Breast epithelium (tissue), 4 donors: ENCODE measurements at regions not wholly inside any gene's neighbourhood (a gene's known extent, or its start where the extent isn't known, plus 50 kb on each side); places are given as distances from the start of the nearest gene placed in this dataset.

Source experiments
- DNase-seq, 2 donors: peaks; one replicate each; pipeline ENCODE4 v3.0.0-alpha.2; 2019; ENCODE audit warnings: low spot score in 2 of 2
- H3K27ac ChIP-seq, 2 donors: fragments of 200-600 bp; sonication (generic) in 1 of 2; one replicate each; pipeline ENCODE4 v1.5.1; 2016 to 2019; ENCODE audit warnings: mild to moderate bottlenecking in 1 of 2
- H3K27me3 ChIP-seq, 2 donors: fragments of 200-600 bp; sonication (generic) in 1 of 2; one replicate each; pipeline versions ENCODE4 v1.5.1 to v1.6.0; 2017 to 2019; ENCODE audit warnings: control low read depth in 1 of 2, mild to moderate bottlenecking in 1 of 2
- H3K36me3 ChIP-seq: fragments of 200-600 bp; one replicate; pipeline ENCODE4 v1.5.1; 2019
- H3K4me1 ChIP-seq, 2 donors: fragments of 200-600 bp; sonication (generic); one replicate each; pipeline ENCODE4 v1.5.1; 2016 to 2019; ENCODE audit warnings: control low read depth in 1 of 2
- H3K4me3 ChIP-seq, 3 donors: fragments of 200-600 bp; sonication (generic); 1 replicate in 2 of 3; 2 replicates in 1 of 3; pipeline ENCODE4 v1.5.1; 2016 to 2019; ENCODE audit warnings: mild to moderate bottlenecking in 3 of 3, moderate library complexity in 2 of 3
- H3K9me3 ChIP-seq, 2 donors: fragments of 200-600 bp; sonication (generic) in 1 of 2; one replicate each; pipeline ENCODE4 v1.5.1; 2016 to 2019; ENCODE audit warnings: control low read depth in 1 of 2
- POLR2A ChIP-seq: fragments of 450-650 bp; IDR thresholded peaks from one replicate; pipeline ENCODE4 v1.6.1; 2016; ENCODE audit warnings: antibody characterized with exemption, mild to moderate bottlenecking, moderate library complexity
- POLR2AphosphoS5 ChIP-seq, 3 donors: sonication (generic); formaldehyde crosslinking; IDR thresholded peaks; one replicate each; pipeline ENCODE4 v1.6.1; 2017; ENCODE audit warnings: antibody characterized with exemption in 3 of 3
- intact Hi-C: fragments of 100-400 bp; cut with DNase I; formaldehyde crosslinking; loops from one replicate; pipeline ENCODE4 v1.15.1; 2023; ENCODE audit warnings: low total_unique reads
- TF ChIP-seq, protein P1 (sequence below), 3 donors: fragments of 450-650 bp; IDR thresholded peaks; one replicate each; pipeline ENCODE4 v1.5.1; 2016 to 2017; ENCODE audit warnings: antibody characterized with exemption in 3 of 3, mild to moderate bottlenecking in 3 of 3, moderate library complexity in 3 of 3

DNA sequence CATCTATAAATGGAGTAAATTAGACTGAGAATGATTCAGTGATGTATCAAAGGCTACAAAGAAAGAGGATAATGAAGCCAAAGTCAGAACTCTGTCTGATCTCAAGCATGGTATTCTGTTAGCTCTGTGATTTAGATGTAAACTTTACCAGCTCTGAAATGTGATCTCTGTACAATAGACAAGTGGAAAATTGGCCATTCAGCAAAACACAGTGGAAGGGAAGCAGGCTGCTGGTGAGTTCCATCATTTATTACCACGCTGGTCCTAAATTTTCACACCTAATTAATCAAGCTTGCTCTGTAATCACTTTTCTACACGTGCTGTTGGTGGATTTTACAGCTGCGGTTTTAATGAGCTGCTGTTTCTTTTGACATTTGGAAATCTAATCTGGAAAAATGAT is 145.1 kb upstream of the OPCML start:
- Histone ChIP-seq H3K4me3 (no peak overlapping the region), H3K4me1 (no peaks in the 10 kb centered on the region), H3K27me3 (peaks cover 0 to 18% of the 10 kb centered on the region in 2 donors), H3K27ac (no peak overlapping the region), H3K9me3 (no peaks in the 10 kb centered on the region), H3K36me3 (no peaks in the 10 kb centered on the region)
- TF ChIP-seq POLR2A = no peak
- TF ChIP-seq, protein P1, sequence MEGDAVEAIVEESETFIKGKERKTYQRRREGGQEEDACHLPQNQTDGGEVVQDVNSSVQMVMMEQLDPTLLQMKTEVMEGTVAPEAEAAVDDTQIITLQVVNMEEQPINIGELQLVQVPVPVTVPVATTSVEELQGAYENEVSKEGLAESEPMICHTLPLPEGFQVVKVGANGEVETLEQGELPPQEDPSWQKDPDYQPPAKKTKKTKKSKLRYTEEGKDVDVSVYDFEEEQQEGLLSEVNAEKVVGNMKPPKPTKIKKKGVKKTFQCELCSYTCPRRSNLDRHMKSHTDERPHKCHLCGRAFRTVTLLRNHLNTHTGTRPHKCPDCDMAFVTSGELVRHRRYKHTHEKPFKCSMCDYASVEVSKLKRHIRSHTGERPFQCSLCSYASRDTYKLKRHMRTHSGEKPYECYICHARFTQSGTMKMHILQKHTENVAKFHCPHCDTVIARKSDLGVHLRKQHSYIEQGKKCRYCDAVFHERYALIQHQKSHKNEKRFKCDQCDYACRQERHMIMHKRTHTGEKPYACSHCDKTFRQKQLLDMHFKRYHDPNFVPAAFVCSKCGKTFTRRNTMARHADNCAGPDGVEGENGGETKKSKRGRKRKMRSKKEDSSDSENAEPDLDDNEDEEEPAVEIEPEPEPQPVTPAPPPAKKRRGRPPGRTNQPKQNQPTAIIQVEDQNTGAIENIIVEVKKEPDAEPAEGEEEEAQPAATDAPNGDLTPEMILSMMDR (IDR thresholded peaks at IDR 0.05) = no peak
- no peak for TF ChIP-seq POLR2AphosphoS5 (IDR thresholded peaks at IDR 0.05)
- intact Hi-C loops = no loop called here
- DNase-seq = no peak

DNA sequence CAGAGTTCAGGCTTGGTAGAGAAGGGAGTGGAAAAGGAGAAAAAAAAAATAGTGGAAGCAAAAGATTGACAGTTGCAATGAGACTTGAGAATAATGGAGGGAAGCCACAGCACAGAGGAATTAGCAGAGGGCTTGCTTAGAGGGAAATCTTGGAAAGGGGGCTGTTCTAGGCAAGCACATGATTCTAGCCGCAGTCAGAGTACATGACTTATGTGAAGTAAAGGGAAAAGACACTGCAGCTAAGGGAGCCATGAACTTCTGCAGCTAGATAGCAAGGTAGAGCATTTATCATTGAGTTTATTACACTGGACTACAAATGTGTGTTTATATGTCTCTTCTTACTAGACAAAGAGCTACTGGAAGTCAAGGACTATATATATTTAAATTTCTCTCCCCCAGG is 144.0 kb upstream of the OPCML start:
- peaks cover 0 to 11% of the 10 kb centered on the region in 2 donors for H3K27me3 ChIP-seq
- no peaks in the 10 kb centered on the region for H3K4me1 ChIP-seq
- H3K27ac ChIP-seq = no peak overlapping the region
- intact Hi-C loops = no loop called here
- TF ChIP-seq POLR2AphosphoS5 (IDR thresholded peaks at IDR 0.05) (no peak), POLR2A (no peak)
- TF ChIP-seq, protein P1 (IDR thresholded peaks at IDR 0.05) = no peak
- H3K9me3 ChIP-seq = no peaks in the 10 kb centered on the region
- no peak for DNase-seq
- no peaks in the 10 kb centered on the region for H3K36me3 ChIP-seq
- no peak overlapping the region for H3K4me3 ChIP-seq

DNA sequence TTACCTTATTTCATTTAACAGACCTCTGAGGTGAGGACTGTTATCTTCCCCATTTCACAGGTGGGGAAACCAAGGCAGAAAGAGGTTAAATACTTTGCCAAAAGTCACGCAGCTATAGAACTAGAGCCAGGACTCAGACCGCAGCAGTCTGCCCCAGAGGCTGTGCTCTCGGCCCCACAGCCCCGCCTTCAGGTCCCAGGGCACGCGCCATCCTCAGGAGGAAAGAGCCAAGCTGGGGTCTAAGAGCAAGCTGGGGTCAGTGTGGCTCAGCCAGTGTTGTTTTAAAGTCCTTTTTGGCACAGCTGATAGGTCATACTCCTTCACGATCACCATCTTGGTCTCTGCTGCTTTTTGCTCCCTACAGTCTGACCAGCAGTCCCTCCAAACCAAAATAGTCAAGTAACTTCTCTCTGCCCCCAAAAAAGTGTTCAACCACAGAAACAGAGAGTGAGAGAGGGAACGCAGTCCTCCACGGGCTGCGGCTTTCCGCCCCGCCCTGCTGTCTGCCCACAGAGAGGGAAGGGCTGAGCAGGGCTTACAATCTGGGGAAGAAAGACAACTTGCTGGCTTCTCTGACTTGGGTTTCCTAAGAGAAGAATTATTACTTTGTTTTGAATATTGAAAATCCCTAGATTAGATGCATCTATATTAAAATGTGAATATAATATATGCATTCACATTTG is 137.2 kb upstream of the OPCML start:
- Histone ChIP-seq H3K27me3 (peaks cover 0 to 5% of the 10 kb centered on the region in 2 donors), H3K9me3 (no peaks in the 10 kb centered on the region), H3K4me3 (no peak overlapping the region), H3K36me3 (no peaks in the 10 kb centered on the region), H3K27ac (no peak overlapping the region), H3K4me1 (no peaks in the 10 kb centered on the region)
- intact Hi-C loops = no loop called here
- DNase-seq = no peak
- TF ChIP-seq, protein P1 (IDR thresholded peaks at IDR 0.05) = no peak
- no peak for TF ChIP-seq POLR2A
- no peak for TF ChIP-seq POLR2AphosphoS5 (IDR thresholded peaks at IDR 0.05)

DNA sequence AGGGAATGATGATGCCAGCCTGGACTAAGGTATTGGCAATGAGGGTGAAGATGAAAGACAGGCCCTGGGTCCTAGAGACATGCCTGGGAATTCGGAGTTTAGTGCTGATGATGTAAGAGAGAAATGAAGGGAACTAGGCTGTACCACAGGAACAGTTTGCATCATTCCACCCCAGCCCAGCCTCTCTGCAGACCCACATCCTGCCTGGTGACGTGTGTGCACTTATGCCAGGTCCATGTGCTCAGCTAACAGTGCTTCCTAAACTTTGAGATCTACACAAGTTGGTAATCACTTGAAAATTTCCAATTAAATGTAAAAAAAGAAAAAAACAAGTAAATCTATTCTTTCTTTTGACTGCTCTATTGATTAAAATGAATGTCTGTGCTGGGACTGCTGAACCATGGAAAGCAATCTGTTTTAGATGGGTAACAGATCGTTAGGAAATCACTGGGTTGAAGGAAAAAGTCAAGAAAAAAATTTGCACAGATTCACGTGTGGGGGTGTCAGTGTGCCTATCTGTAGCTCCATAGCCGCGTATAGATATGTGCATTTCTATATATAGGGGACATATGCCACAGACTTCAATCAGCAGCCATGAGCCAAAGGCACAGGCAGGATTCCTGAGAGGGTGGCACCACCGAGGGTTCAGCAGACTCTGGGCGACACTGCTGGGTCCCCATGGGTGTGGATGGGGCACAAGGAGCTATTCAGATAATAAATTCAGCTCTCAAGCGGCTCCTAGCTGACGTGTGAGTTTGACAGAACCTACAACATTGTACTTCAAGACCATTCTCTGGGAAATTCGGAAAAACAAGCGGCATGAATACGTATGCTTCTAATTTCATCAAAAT is 131.1 kb upstream of the OPCML start:
- H3K27me3 ChIP-seq = peaks cover 0 to 5% of the 10 kb centered on the region in 2 donors
- TF ChIP-seq, protein P1 (IDR thresholded peaks at IDR 0.05) = no peak
- no peak for TF ChIP-seq POLR2A
- no peak for TF ChIP-seq POLR2AphosphoS5 (IDR thresholded peaks at IDR 0.05)
- no peak overlapping the region for H3K4me3 ChIP-seq
- intact Hi-C loops = no loop called here
- H3K9me3 ChIP-seq = peaks cover 0 to 2% of the 10 kb centered on the region in 2 donors
- DNase-seq = no peak
- H3K27ac ChIP-seq = no peak overlapping the region
- no peaks in the 10 kb centered on the region for H3K4me1 ChIP-seq
- no peaks in the 10 kb centered on the region for H3K36me3 ChIP-seq

DNA sequence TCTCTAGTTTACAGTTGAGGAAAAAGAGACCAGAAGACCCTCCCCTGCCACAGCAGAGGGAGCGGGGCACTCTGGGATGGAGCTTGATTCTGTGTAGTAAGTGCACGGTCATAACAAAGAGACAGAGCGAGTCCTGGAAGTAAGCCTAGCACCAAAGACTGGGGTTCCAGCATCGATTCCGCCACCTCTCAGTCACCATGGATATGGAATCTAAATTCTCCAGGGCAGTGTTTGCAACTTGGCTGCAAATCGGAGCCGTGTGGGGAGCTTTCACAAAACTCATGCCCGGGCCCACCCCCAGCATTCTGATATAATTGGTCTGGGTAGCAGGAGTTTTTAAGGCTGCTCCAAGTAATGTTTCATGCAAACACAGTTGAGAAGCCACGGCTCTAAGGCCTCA is 129.5 kb upstream of the OPCML start:
- Histone ChIP-seq H3K36me3 (no peaks in the 10 kb centered on the region), H3K27me3 (peaks cover 0 to 5% of the 10 kb centered on the region in 2 donors), H3K9me3 (peaks cover 2 to 8% of the 10 kb centered on the region in 2 donors), H3K4me3 (no peak overlapping the region), H3K4me1 (no peaks in the 10 kb centered on the region), H3K27ac (no peak overlapping the region)
- intact Hi-C loops = no loop called here
- DNase-seq = no peak
- TF ChIP-seq, protein P1 (IDR thresholded peaks at IDR 0.05) = no peak
- TF ChIP-seq POLR2A (no peak), POLR2AphosphoS5 (IDR thresholded peaks at IDR 0.05) (no peak)
